SU-DHL-6 (cell line): ENCODE measurements at regions not wholly inside any gene's neighbourhood (a gene's known extent, or its start where the extent isn't known, plus 50 kb on each side); places are given as distances from the start of the nearest gene placed in this dataset.

Experiments used
- H2AFZ ChIP-seq: fragments of 200-600 bp; sonication (generic); 2 replicates; pipeline ENCODE4 v1.6.1; 2014; ENCODE audit warnings: low read depth, mild to moderate bottlenecking, moderate library complexity, mixed read lengths, antibody characterized with exemption, low read length; ENCODE audit not compliant: severe bottlenecking
- H3F3A ChIP-seq: fragments of 200-600 bp; shearing (Covaris generic); 2 replicates; pipeline ENCODE4 v1.6.0; 2016; ENCODE audit warnings: antibody characterized with exemption, mild to moderate bottlenecking; ENCODE audit not compliant: insufficient read depth
- H3K27ac ChIP-seq: fragments of 200-600 bp; sonication (generic); 2 replicates; pipeline ENCODE4 v1.5.1; 2016; ENCODE audit warnings: low read depth, mild to moderate bottlenecking, low read length, moderate library complexity, mixed read lengths
- H3K27me3 ChIP-seq: fragments of 200-600 bp; sonication (generic), shearing (Covaris generic); 2 replicates; pipeline ENCODE4 v1.6.0; 2014; ENCODE audit warnings: mild to moderate bottlenecking, low read length
- H3K36me3 ChIP-seq: fragments of 200-600 bp; sonication (generic); 2 replicates; pipeline ENCODE4 v1.6.1; 2014; ENCODE audit warnings: mild to moderate bottlenecking, low read length, mixed read lengths
- H3K4me2 ChIP-seq: fragments of 300-600, 200-600 bp; shearing (Covaris generic), sonication (generic); 2 replicates; pipeline ENCODE4 v1.6.0; 2014; ENCODE audit warnings: low read length, low read depth, mild to moderate bottlenecking; ENCODE audit not compliant: poor library complexity, severe bottlenecking
- H3K4me3 ChIP-seq: fragments of 200-600 bp; sonication (generic); 2 replicates; pipeline ENCODE4 v1.5.1; 2014; ENCODE audit warnings: antibody characterized with exemption, low read length, mild to moderate bottlenecking, mixed read lengths; ENCODE audit not compliant: insufficient read depth, poor library complexity, severe bottlenecking
- H3K79me2 ChIP-seq: fragments of 200-600 bp; sonication (generic); 2 replicates; pipeline ENCODE4 v1.6.1; 2014; ENCODE audit warnings: mild to moderate bottlenecking, low read length, moderate library complexity; ENCODE audit not compliant: insufficient read depth
- H3K9ac ChIP-seq: fragments of 200-600 bp; sonication (generic); 2 replicates; pipeline ENCODE4 v1.7.0; 2014; ENCODE audit warnings: mild to moderate bottlenecking, low read length
- H3K9me2 ChIP-seq: fragments of 200-600 bp; sonication (generic); replicated peaks from 2 replicates; pipeline ENCODE4 v1.6.1; 2014; ENCODE audit warnings: low read length; ENCODE audit not compliant: insufficient read depth
- H3K9me3 ChIP-seq: fragments of 200-600 bp; sonication (generic); 2 replicates; pipeline ENCODE4 v1.6.1; 2014; ENCODE audit warnings: low read length, mixed read lengths; ENCODE audit not compliant: insufficient read depth
- H4K20me1 ChIP-seq: fragments of 200-600 bp; sonication (generic); 2 replicates; pipeline ENCODE4 v1.6.1; 2014; ENCODE audit warnings: low read depth, mild to moderate bottlenecking, antibody characterized with exemption, low read length, moderate library complexity, mixed read lengths
- EZH2phosphoT487 ChIP-seq: fragments of 200-600 bp; sonication (generic), shearing (Covaris generic); conservative IDR thresholded peaks from 2 replicates; pipeline ENCODE4 v1.6.1; 2018; ENCODE audit warnings: mild to moderate bottlenecking, antibody characterized with exemption, low read length, moderate library complexity, mixed read lengths
- TF ChIP-seq, protein P1 (sequence below): fragments of 200-600 bp; sonication (generic); IDR thresholded peaks from one replicate; pipeline ENCODE4 v1.5.1; 2017; ENCODE audit warnings: antibody characterized with exemption, mild to moderate bottlenecking, low read length, moderate library complexity; ENCODE audit not compliant: insufficient read depth, poor library complexity, severe bottlenecking

DNA sequence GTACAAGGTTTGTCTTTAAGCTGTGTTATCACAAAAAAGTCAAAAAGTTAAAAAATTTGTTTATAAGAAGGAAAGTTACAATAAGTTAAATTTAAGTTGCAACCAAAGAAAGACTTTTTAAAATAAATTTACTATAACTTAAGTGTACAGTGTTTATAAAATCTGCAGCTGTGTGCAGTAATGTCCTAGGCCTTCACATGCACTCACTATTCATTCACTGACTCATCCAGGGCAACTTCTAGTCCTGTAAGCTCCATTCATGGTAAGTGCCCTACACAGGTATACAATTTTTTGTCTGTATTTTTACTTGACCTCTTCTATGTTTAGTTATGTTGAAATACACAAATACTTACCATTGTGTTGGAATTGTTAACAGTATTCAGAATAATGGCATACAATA lies 667.9 kb upstream of the SLITRK5 start:
- Histone ChIP-seq H3F3A (no peaks in the 10 kb centered on the region), H3K9me3 (no peaks in the 10 kb centered on the region), H3K79me2 (no peaks in the 10 kb centered on the region), H3K4me2 (no peak overlapping the region), H2AFZ (no peak overlapping the region), H3K27ac (no peak overlapping the region), H3K9ac (no peak overlapping the region), H3K27me3 (no peaks in the 10 kb centered on the region), H3K36me3 (no peaks in the 10 kb centered on the region), H3K9me2 (no peaks in the 10 kb centered on the region), H3K4me3 (no peak overlapping the region), H4K20me1 (no peaks in the 10 kb centered on the region)
- no peak for TF ChIP-seq EZH2phosphoT487
- TF ChIP-seq, protein P1, sequence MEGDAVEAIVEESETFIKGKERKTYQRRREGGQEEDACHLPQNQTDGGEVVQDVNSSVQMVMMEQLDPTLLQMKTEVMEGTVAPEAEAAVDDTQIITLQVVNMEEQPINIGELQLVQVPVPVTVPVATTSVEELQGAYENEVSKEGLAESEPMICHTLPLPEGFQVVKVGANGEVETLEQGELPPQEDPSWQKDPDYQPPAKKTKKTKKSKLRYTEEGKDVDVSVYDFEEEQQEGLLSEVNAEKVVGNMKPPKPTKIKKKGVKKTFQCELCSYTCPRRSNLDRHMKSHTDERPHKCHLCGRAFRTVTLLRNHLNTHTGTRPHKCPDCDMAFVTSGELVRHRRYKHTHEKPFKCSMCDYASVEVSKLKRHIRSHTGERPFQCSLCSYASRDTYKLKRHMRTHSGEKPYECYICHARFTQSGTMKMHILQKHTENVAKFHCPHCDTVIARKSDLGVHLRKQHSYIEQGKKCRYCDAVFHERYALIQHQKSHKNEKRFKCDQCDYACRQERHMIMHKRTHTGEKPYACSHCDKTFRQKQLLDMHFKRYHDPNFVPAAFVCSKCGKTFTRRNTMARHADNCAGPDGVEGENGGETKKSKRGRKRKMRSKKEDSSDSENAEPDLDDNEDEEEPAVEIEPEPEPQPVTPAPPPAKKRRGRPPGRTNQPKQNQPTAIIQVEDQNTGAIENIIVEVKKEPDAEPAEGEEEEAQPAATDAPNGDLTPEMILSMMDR = no peak

DNA sequence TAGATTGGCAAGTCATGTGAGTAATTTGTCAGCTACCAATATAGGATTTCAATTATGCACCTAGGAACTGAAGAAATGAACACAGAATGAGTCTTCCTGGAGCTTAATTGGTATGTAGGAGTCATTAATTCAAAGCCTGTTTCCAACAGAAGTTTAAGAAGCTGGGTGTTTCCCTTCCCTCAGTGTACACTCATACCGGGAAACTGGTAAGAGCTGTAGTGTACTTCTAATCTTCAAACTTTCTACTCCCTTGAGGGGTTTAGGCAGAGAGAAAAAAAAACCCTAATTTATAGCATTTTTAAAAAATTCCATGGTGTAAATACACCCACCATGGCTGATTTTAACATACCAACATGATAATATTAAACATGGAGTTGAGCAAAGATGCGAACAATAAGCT lies 665.7 kb upstream of the SLITRK5 start:
- Histone ChIP-seq H3K4me2 (no peak overlapping the region), H3F3A (no peaks in the 10 kb centered on the region), H3K36me3 (no peaks in the 10 kb centered on the region), H2AFZ (no peak overlapping the region), H3K9me2 (no peaks in the 10 kb centered on the region), H3K27ac (no peak overlapping the region), H3K79me2 (no peaks in the 10 kb centered on the region), H4K20me1 (no peaks in the 10 kb centered on the region), H3K9ac (no peak overlapping the region), H3K4me3 (no peak overlapping the region), H3K9me3 (no peaks in the 10 kb centered on the region), H3K27me3 (no peaks in the 10 kb centered on the region)
- TF ChIP-seq EZH2phosphoT487 = no peak
- TF ChIP-seq, protein P1 = no peak

DNA sequence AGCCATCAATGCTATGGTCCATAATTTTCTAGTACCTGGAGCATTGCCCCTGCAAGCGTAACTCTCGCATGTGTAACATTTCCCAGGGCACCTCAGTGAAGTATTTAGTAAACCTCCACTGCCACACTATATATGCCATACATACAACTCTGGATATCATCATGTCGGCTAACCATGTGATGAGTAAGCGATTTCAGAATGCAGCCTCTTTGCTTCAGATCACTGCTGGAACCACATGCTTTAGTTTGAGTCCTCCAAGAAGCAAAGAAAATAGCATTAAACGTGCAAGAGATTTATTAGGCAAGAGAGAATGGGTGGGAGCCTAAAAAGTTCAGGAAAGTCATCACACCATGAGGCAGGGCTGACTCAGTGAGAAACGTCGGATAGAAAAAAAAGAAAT lies 635.6 kb upstream of the SLITRK5 start:
- H3K9me2 ChIP-seq = no peaks in the 10 kb centered on the region
- H3F3A ChIP-seq = no peaks in the 10 kb centered on the region
- no peak overlapping the region for H2AFZ ChIP-seq
- no peak overlapping the region for H3K4me2 ChIP-seq
- H3K9ac ChIP-seq = no peak overlapping the region
- TF ChIP-seq, protein P1 = no peak
- TF ChIP-seq EZH2phosphoT487 = no peak
- H3K4me3 ChIP-seq = no peak overlapping the region
- H3K79me2 ChIP-seq = no peaks in the 10 kb centered on the region
- no peaks in the 10 kb centered on the region for H3K9me3 ChIP-seq
- no peaks in the 10 kb centered on the region for H4K20me1 ChIP-seq
- no peak overlapping the region for H3K27ac ChIP-seq
- no peaks in the 10 kb centered on the region for H3K27me3 ChIP-seq
- H3K36me3 ChIP-seq = no peaks in the 10 kb centered on the region
